HG03575 (cell line): ENCODE measurements at regions not wholly inside any gene's neighbourhood (a gene's known extent, or its start where the extent isn't known, plus 50 kb on each side); places are given as distances from the start of the nearest gene placed in this dataset.

Experiments
- ATAC-seq: cut with Tn5 transposase; IDR thresholded peaks from one replicate; pipeline ENCODE4 v1.9.1; 2021; ENCODE audit not compliant: unreplicated experiment, insufficient number of reproducible peaks, low FRiP score; ENCODE audit errors: extremely low read depth

DNA sequence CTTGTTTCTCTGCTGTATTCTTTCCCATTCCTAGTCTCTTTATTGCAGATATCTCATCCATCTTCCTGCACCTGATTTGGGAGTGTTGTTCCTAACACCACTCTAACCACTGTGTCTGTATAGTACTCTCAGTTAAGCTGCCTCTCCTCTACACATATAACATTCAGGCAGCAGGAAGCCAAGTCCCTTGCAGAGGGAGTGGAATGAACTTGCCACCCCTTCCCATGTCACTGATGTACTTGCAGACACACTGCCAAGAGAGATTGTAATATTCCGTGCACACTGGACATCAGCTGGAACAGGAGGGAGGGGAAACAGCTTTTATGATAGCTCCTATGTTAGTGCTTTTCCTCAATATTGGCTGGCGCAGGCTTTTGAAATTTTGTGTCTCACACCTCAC is 281.6 kb upstream of the E2F7 start:
- no peak for ATAC-seq

DNA sequence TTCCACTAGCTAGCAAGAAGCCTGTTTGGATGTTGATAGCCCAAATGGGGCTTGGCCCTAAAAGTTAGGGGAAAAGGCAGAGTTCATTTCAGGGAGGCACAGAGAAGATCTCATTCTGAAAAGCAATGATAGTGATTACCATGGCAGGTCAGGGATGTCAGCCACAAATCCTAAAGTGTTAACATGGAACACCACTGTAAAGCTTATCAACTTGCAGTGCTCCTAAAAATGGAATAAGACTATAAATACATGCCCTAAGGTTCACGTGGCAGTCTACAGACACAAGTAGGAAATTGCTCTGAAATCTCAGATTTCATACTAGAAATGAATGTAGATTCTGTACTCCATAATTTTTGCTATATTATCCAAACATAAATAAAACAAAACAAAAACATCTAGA is 280.0 kb upstream of the E2F7 start:
- no peak for ATAC-seq

DNA sequence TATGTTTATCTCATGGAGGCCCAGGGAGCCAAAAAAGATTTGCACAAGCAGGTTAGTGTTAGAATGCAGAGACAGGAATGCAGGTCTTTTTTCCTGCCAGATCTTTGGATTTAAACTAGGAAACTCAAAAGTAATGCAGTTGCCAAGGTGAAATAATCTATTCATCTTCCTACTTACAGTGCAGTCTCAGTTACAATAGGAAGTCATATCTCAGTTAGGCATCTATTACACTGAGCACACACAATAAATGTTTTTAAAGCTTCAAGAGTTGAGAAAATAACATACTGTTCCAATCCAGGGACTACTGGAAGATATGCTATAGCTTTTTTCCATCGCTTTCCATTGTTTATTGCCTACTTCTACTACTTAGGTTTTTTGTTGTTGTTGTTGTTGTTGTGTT is 279.3 kb upstream of the E2F7 start:
- no peak for ATAC-seq

DNA sequence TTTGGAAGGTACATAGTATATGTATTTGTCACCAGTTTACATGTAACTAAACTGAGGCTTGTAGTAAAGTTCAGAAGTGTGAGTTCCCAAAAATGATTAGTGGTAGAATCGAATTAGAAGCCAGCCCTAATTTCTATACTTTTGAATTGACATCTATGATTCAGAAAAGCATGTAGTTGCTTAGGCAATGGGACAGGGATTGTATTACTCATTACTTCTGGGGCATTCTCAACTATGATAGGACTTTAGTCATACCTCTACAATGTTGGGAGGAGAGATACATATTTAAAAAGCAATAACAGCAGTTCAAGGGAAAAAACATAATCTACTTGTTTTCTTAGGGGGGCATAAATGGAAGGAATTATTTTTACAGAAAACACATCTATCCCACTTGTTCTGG is 277.9 kb upstream of the E2F7 start:
- no peak for ATAC-seq

DNA sequence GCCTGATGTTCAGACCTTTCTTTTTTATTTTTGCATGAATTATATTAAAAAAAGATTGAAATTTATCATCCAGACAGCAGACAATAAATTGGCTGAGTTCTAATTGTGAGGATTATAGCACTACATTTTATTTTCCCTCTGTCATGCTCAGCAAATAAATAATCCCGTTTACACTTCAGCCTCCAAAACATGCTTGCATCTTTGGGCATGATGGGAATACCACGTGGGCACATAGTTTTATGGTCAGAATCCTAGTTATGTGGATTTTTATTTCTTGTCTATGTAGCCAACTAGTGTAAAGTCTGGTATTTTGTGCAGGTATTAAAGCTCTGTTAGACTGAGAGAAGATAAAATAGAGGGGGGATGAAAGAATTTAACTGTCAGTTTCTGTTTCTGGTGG is 276.9 kb upstream of the E2F7 start:
- no peak for ATAC-seq

DNA sequence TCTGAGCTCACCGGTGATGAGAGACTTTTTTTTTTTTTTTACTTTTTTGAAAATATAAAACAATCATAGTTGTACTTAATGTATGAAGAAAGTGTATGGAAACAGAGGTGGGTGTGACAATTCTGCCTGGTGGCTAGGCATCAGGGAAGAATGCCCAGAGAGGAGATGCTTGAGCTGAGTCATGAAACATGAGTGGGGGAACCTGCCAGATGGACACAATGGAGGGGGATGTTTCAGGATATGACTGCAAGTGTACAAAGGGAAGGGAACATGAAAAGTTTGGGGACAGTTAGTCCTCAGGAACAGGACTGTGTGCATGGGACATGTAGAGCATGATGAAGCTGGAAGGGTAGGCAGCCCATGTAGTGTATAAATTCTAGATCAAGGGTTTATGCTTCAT is 274.2 kb upstream of the E2F7 start:
- ATAC-seq, result no peak

DNA sequence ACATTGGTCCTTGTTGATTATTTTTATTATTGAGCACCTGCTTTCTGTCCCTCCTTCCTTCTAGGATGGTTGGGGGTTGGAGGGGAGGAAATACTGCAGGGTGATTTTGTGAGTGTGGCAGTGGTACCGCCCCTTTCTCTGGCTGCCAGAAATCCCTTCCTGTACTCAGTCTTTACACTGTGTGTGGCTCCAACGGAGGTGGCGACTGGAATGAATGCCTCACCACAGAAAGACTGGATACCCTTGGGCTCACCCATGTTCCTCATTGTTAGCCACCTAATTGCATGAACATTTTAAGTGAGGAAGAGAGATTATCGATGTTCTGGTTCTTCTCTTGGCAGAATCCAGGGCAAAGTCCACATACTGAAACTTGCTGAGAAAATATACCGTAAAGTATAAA is 272.0 kb upstream of the E2F7 start:
- no peak for ATAC-seq

DNA sequence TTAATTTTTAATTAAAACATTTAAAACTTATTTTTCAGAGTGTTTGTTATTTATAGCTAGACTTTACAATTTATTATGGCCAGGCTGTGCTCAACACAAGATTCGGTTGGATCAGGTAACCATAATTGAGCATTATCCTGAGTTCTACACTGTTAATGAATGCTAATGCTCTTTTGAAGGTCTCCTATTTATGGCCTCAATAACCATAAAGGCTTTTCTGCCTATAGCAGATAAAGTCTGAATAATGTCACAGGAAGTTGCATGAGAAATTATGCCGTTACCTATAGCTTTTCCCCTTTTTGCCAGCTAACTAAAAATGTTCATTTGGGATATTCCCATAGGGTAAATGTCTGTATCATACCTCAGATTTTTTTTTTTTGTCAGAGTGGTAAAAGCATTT is 269.4 kb upstream of the E2F7 start:
- ATAC-seq, result no peak

DNA sequence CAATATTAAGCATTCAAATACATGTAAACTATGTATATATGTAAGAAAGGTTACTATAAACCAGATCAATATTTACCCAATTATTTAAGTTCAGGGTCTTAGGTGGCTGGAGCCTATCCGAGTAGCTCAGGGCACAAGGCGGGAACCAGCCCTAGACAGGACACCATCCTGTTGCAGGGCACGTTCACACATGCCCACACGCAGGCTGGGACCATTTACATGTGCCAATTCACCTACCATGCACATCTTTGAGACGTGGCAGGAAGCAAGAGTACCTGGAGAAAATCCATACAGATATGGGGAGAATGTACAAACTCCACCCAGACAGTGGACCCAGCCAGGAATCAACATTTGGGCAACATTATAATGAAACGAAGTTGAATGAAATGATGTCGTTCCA is 263.0 kb upstream of the E2F7 start:
- ATAC-seq, result no peak

DNA sequence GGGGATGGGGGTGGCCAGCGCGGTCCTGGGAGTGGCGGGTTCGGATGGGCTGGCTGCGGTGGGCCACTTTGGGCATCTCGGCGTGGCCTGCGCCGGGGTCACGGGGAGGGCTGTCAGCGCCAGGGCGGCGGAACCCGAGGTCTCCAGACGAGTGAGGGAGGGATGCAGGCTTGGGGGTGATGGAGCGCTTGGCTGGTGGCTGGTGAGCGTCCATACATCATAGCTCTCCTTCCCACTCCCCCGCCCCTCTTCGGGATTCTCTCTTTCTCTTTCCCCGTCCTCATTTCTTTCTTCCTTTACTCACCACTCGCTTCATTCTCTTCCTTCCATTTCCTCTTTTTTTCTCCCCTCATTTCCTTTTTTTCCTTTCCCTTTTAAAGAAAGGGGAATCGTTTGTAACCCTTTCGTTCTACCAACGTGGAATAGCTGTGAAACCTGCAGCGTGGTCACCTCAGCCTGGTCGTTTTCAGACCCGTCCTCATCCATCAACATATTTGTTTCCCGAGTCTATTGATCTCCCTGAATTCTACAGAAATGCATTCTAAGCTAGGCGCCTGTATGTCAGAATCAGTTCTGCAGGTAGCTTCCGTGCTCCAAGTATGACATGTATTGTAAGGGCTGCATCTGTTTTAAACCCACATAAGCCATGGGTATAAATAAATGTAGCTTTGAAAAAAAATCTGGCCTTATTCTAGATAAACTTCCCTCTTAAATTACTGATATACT is 260.3 kb upstream of the E2F7 start:
- ATAC-seq, result no peak

DNA sequence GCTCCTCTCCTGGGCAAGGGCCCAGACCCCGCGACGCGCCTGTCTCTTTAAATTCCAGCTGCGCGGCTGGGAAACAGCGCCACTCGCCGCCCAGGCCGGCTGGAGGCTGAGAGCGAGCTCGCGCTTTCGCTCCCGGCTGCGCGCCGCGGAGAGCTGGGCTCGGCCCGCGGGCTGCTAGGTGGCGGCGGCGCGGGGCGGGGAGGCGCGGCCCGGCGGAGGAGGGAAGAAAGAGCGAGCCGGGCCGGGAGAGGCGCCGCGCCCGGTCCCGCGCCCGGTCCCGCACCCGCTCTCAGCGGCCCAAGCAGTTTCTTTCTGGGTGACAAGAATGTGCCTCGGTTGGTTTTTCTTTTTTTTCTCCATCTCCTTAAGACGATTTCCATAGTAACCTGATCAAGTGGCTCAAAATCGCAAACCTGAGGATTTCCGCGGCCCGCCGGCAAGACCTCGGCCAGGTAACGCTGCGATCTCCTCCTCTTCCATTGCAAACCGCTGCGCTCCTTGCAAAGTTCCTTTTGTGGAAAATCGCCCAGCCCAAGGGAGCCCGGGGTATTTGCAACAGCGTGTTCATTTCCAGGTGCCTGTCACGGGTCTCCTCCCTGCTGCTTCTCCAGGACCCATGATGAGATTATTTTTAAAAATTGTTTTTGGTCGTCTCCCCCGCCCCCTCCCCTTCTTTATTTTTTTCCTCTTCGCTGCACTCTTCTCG is 259.5 kb upstream of the E2F7 start:
- ATAC-seq, result no peak

DNA sequence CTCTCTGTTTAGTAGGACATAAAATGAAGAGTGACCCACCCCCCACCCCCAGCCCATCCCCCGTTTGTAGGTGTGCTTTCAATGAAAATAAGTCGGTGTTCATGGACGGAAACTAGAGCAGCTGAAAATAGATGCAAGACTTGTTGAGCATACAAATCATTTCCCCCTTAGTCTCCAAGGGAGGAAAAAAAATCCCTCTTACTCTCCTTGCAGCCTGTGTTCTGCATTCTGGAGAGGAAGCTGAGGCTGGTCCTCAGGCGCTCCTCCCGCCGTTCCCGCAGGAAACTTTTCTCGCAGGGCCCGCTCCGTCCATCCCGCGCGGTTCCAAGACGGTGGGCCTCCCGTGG is 259.0 kb upstream of the E2F7 start:
- no peak for ATAC-seq

DNA sequence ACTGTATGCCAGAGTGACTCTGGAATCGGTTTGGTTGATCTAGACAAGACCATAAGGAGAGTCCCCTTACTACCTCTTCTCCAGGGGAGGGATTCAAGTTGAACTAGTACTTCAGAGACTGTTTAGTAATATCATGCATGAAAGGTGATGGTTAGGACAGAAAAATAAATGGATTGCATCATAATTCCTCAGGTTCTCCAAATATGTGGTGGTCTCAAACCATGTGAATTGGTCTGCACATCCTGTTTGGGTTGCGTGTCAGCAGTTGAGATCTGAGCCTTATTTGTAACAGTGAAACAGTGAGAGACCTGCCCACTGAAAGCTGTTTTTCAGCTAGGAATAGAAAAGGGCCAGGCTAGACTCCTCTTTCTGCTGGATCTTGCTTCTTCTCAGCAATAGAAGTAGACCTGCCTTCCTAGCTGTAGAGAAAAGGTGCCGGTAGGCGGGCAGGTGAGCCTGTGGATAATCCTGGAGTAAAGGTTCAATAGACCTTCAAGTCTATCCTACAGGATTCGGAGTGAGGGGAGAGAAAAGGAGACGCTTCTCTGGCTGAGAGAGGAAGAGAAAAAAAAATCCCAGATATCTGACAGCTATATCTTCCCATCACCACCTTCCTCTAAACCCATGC is 258.5 kb upstream of the E2F7 start:
- no peak for ATAC-seq

DNA sequence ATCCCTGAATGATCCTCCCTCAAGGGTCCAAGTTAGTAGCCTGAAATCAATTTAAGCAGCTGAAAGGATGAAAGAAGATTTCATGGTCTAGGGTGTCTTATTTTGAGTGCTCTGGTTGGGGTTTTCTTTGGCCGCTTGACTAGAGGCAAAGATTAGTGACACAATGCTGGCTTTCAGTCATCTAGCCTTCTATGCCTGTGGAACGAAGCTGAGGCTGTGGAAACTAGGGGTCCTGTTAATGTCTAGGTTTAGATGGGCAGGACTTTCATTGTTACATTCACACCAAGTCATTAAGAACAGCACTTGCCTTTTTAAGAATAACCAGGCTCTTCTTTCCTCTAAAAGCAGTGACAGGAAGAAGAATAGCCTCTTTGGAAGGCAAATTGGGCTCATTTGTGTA is 253.8 kb upstream of the E2F7 start:
- ATAC-seq, result no peak

DNA sequence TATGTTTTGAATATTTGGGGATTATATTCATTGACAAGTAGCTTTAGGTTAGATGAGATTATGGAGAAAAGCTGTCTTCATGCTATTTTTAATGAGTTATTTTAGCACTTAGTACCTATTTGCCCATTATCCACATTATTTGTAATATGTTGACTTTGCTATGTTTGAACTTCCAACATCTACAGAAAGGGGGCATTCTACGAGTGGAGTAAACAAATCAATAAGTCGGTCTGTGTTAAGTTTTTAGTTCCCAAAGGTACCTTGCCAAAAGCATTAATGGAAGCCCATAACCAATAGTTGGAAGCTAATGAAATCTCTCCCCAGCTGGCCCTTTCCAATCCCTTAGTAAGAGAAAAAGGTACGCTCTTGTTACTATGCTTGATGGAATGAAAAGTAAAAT is 250.0 kb upstream of the E2F7 start:
- no peak for ATAC-seq

DNA sequence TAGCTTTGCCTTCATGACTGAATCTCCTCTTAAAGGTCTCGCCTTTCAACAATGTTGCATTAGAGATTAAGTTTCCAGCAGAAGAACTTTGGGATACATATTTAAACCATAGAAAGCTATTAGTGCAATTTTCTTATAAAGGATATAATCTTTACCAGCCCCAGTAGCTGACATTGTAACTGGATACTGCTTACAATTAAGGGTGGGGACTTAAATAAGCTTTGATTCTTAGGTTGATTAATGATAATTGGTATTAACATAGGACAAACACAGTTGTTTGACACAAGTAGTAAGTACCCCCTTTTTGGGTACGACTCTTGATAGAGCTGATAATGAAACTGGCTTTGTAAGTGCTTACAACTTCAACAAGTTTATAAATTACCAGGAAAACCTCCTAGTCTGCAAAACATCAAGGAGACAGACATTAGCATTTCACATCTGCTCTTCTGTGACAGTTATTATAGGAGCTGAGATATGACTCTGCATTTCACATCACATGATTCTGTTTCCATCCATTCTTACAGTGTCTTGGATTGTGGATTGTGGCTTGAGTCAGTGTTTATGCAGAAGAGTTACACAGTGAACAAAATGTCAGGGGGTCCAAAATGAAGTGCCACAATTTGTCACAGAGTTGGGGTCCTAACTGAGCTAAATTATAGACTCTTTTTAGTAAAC is 249.1 kb upstream of the E2F7 start:
- ATAC-seq, result no peak

DNA sequence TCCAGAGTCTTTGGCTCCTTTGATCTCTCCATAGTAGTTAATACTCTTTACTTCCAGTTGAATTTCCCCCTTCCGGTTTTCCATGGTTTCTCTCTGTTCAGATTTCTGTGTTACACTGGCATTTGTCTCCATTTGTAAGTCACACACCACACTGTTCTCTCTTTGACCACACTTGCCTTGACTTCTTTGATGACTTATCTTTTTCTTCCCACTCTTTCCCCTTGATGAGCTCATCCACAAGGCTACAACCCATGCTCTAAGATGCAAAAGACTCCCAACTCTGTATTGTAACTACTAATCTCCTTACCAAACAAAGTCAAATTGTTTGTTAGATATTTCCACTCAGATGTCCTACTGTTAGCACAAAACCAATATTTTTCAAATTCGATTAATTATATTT is 242.7 kb upstream of the E2F7 start:
- ATAC-seq, result no peak

DNA sequence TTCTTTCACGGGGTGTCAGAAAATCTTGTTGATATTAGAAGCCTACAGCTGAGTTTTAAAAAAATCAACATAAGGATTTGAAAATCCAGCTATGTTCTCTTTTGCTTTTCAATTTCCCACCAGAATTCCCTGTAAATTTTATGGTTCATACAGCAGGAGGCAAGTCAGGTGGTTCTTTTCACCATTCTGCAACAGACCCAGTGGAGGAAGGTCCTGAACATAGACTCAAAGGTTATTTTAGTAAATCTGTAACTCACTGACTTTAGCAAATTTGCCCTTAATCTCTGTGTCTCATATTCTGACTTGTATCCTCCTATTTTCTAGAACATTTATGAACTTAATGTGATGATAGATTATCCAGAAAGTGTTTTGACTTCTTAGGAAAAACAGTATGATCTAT is 235.4 kb upstream of the E2F7 start:
- no peak for ATAC-seq

DNA sequence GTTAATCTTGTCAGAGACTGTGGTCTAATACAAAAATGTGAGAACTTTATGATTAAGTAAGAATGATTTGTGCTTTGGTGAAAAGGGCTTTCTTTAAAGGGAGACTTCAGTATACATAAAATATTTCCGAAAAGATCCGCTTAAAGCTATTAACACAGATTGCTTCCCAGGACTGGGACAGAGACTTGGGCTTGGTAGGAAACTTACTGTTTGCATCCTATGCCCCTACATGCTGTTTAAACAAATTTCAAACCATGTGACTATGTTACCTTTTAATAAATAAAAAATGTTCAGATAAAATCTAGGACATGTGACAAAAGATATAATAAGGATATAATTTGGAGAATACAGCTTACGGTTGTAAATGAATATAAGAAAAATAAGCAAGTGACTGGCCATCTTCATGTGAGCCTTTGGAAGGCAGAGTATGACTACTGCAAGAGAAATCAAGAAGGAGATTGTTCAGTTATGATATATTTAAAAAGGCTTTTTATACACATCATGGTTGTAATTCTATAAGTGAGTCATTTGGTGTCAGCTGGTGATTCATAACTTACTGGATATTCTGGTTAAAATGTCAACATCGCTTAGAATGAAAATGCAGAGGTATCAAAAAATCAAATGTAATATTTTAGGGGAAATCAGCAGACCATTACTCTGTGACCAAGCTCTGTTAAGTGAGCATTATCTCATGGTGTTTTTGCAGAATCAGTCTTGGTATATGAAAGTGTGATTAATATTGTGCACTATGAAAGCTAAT is 234.7 kb upstream of the E2F7 start:
- ATAC-seq, result no peak
